Stimulated activated CD4-positive, alpha-beta T cell treated with anti-CD3 and anti-CD28 coated beads, TNF-alpha, amount 100 ng/mL, for 48 hours (primary cell): ENCODE measurements at regions not wholly inside any gene's neighbourhood (a gene's known extent, or its start where the extent isn't known, plus 50 kb on each side); places are given as distances from the start of the nearest gene placed in this dataset.

Source experiments
- DNase-seq, 3 donors: peaks; one replicate each; pipeline ENCODE4 v3.0.0-alpha.2; 2020; ENCODE audit warnings: low read depth in 3 of 3

- DNase-seq = no peak
Observed at GRCh38 chrX:69027181-69028005, 137.9 kb downstream of the PJA1 start.

GRCh38 chrX:69025802-69026301 is 139.4 kb downstream of the PJA1 start:
- no peak for DNase-seq

GRCh38 chrX:69024931-69025330 is 140.3 kb downstream of the PJA1 start:
- no peak for DNase-seq

- no peak for DNase-seq
Observed at GRCh38 chrX:69024161-69024736, 141.0 kb downstream of the PJA1 start.

GRCh38 chrX:69022430-69022829 is 142.8 kb downstream of the PJA1 start:
- DNase-seq = no peak

GRCh38 chrX:69021141-69021960 is 143.9 kb downstream of the PJA1 start:
- no peak for DNase-seq

- no peak for DNase-seq
Observed at GRCh38 chrX:69020316-69020715, 144.9 kb downstream of the PJA1 start.

- no peak for DNase-seq
Observed at GRCh38 chrX:69019073-69019890, 146.0 kb downstream of the PJA1 start.

- DNase-seq = no peak
Observed at GRCh38 chrX:69018416-69019072, 146.7 kb downstream of the PJA1 start.

GRCh38 chrX:69016293-69016941 is 148.8 kb downstream of the PJA1 start:
- DNase-seq = no peak

- DNase-seq = no peak
Observed at GRCh38 chrX:69015564-69016292, 149.5 kb downstream of the PJA1 start.

GRCh38 chrX:69015156-69015555 is 150.1 kb downstream of the PJA1 start:
- no peak for DNase-seq

GRCh38 chrX:69014200-69014599 is 151.1 kb downstream of the PJA1 start:
- DNase-seq = no peak

- no peak for DNase-seq
Observed at GRCh38 chrX:69010339-69010738, 154.9 kb downstream of the PJA1 start.

GRCh38 chrX:69000877-69001276 is 164.4 kb downstream of the PJA1 start:
- no peak for DNase-seq

- no peak for DNase-seq
Observed at GRCh38 chrX:68999931-69000330, 165.3 kb downstream of the PJA1 start.

GRCh38 chrX:68999356-68999755 is 165.9 kb downstream of the PJA1 start:
- DNase-seq = no peak

GRCh38 chrX:68998716-68999115 is 166.5 kb downstream of the PJA1 start:
- no peak for DNase-seq

GRCh38 chrX:68997911-68998310 is 167.3 kb downstream of the PJA1 start:
- DNase-seq = no peak

- DNase-seq = no peak
Observed at GRCh38 chrX:68997511-68997910, 167.7 kb downstream of the PJA1 start.
